HL-60 (cell line): ENCODE measurements at regions not wholly inside any gene's neighbourhood (a gene's known extent, or its start where the extent isn't known, plus 50 kb on each side); places are given as distances from the start of the nearest gene placed in this dataset.

Experiments used
- DNase-seq, 2 experiments: peaks; one replicate each; pipeline ENCODE4 v3.0.0-alpha.2; 2010 to 2020; ENCODE audit warnings: low read depth in 1 of 2, low spot score in 1 of 2
- H3K27ac ChIP-seq: fragments of 250-450 bp; sonication (Bioruptor Pico); replicated peaks from 2 replicates; pipeline ENCODE4 v1.5.1; 2020; ENCODE audit warnings: mild to moderate bottlenecking, moderate library complexity
- H3K27me3 ChIP-seq: fragments of 250-450 bp; sonication (Bioruptor Pico); 2 replicates; pipeline ENCODE4 v1.5.1; 2021; ENCODE audit warnings: mild to moderate bottlenecking, moderate library complexity; ENCODE audit not compliant: insufficient read depth, poor library complexity, severe bottlenecking
- H3K4me3 ChIP-seq: replicated peaks from 2 replicates; pipeline ENCODE4 v1.5.1; 2011; ENCODE audit warnings: mild to moderate bottlenecking, control low read depth, low read length; ENCODE audit not compliant: insufficient read depth
- GABPA ChIP-seq: IDR thresholded peaks from 2 replicates; pipeline ENCODE4 v1.6.1; 2012; ENCODE audit warnings: low read depth
- POLR2AphosphoS5 ChIP-seq: IDR thresholded peaks from 2 replicates; pipeline ENCODE4 v1.6.1; 2012; ENCODE audit warnings: low read depth
- REST ChIP-seq: IDR thresholded peaks from 2 replicates; pipeline ENCODE4 v1.6.1; 2012; ENCODE audit warnings: low read depth; ENCODE audit not compliant: insufficient replicate concordance
- SPI1 ChIP-seq: IDR thresholded peaks from 2 replicates; pipeline ENCODE4 v1.6.1; 2012; ENCODE audit warnings: low read depth, mild to moderate bottlenecking, borderline replicate concordance
- TF ChIP-seq, protein P1 (sequence below): IDR thresholded peaks from one replicate; pipeline ENCODE4 v1.5.1; 2011; ENCODE audit warnings: low read length, control low read depth, inconsistent platforms; ENCODE audit not compliant: insufficient read depth

DNA sequence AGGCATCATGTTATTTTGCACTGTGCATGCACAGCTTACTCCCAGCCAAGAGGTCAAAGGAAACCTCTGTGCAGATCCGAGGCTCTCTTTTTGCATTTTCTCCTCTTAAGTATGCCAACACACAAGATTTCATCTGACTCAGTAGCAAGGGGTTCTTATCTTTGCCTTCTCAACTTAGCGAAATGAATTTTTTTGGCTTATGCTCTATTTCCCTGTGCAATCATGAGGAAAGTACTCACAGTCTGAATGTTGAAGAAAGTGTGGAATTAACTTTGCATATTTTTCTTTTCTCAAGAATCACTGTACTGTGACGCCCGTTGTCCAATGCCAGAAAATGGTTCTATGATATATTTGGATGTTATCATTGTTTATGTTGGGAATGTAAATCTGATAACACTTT, 173.5 kb upstream of the FBXL7 start:
- DNase-seq: no peak
- Histone ChIP-seq H3K27me3 (no peaks in the 10 kb centered on the region), H3K4me3 (no peak overlapping the region), H3K27ac (no peak overlapping the region)
- TF ChIP-seq REST (no peak), GABPA (no peak)

- TF ChIP-seq, protein P1, sequence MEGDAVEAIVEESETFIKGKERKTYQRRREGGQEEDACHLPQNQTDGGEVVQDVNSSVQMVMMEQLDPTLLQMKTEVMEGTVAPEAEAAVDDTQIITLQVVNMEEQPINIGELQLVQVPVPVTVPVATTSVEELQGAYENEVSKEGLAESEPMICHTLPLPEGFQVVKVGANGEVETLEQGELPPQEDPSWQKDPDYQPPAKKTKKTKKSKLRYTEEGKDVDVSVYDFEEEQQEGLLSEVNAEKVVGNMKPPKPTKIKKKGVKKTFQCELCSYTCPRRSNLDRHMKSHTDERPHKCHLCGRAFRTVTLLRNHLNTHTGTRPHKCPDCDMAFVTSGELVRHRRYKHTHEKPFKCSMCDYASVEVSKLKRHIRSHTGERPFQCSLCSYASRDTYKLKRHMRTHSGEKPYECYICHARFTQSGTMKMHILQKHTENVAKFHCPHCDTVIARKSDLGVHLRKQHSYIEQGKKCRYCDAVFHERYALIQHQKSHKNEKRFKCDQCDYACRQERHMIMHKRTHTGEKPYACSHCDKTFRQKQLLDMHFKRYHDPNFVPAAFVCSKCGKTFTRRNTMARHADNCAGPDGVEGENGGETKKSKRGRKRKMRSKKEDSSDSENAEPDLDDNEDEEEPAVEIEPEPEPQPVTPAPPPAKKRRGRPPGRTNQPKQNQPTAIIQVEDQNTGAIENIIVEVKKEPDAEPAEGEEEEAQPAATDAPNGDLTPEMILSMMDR: no peak
- TF ChIP-seq REST: no peak
- TF ChIP-seq SPI1: no peak
- Histone ChIP-seq H3K27ac (no peak overlapping the region), H3K4me3 (no peak overlapping the region), H3K27me3 (peaks cover 3% of the 10 kb centered on the region)
- no peak for DNase-seq
Observed at GRCh38 chr5:15322421-15322820, 177.6 kb upstream of the FBXL7 start.

- H3K4me3 ChIP-seq: no peak overlapping the region
- no peak for DNase-seq
- no peak overlapping the region for H3K27ac ChIP-seq
- TF ChIP-seq POLR2AphosphoS5: no peak
- no peak for TF ChIP-seq GABPA
- TF ChIP-seq, protein P1: no peak
- peaks cover 3% of the 10 kb centered on the region for H3K27me3 ChIP-seq
Observed at GRCh38 chr5:15321776-15322175, 178.2 kb upstream of the FBXL7 start.

GRCh38 chr5:15320871-15321270, 179.1 kb upstream of the FBXL7 start:
- no peak overlapping the region for H3K27ac ChIP-seq
- TF ChIP-seq SPI1 (no peak), REST (no peak), GABPA (no peak), POLR2AphosphoS5 (no peak)
- TF ChIP-seq, protein P1: no peak
- H3K27me3 ChIP-seq: peaks cover 3% of the 10 kb centered on the region
- H3K4me3 ChIP-seq: no peak overlapping the region
- DNase-seq: no peak
